ENCODE measurements at regions not wholly inside any gene's neighbourhood (a gene's known extent, or its start where the extent isn't known, plus 50 kb on each side); places are given as distances from the start of the nearest gene placed in this dataset.
A peak's percentile ranks its signal among the peaks of the same experiment; 100 is the strongest.
"Not testable (repeated sequence)": the region's sequence is repeated elsewhere in the genome, so short reads cannot be mapped to it uniquely, and the experiment has no call there.

- intact Hi-C loops (cut with DNase I, micrococcal nuclease): no loop called here
- ATAC-seq: no peak
- TF ChIP-seq, protein P1, sequence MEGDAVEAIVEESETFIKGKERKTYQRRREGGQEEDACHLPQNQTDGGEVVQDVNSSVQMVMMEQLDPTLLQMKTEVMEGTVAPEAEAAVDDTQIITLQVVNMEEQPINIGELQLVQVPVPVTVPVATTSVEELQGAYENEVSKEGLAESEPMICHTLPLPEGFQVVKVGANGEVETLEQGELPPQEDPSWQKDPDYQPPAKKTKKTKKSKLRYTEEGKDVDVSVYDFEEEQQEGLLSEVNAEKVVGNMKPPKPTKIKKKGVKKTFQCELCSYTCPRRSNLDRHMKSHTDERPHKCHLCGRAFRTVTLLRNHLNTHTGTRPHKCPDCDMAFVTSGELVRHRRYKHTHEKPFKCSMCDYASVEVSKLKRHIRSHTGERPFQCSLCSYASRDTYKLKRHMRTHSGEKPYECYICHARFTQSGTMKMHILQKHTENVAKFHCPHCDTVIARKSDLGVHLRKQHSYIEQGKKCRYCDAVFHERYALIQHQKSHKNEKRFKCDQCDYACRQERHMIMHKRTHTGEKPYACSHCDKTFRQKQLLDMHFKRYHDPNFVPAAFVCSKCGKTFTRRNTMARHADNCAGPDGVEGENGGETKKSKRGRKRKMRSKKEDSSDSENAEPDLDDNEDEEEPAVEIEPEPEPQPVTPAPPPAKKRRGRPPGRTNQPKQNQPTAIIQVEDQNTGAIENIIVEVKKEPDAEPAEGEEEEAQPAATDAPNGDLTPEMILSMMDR (IDR thresholded peaks at IDR 0.05): no peak
- DNase-seq: peak in 2 of 3 donors; percentile 11 to 37
- Histone ChIP-seq H3K36me3 (ENCODE audit: low read depth) (no peaks in the 10 kb centered on the region), H3K4me1 (ENCODE audit: low read depth) (no peaks in the 10 kb centered on the region), H3K9me3 (no peaks in the 10 kb centered on the region), H3K4me3 (no peak overlapping the region)
Observed at GRCh38 chr7:410395-410910, 109.2 kb downstream of the PDGFA start.

GRCh38 chr7:411116-411515 is 108.5 kb downstream of the PDGFA start:
- DNase-seq: peak in 1 of 3 donors; percentile 14
- intact Hi-C loops (cut with DNase I, micrococcal nuclease); ATAC-seq; H3K4me1 ChIP-seq (ENCODE audit: low read depth); H3K9me3 ChIP-seq; H3K36me3 ChIP-seq (ENCODE audit: low read depth); H3K4me3 ChIP-seq: not testable (repeated sequence)

GRCh38 chr7:411677-412312 is 107.9 kb downstream of the PDGFA start:
- intact Hi-C loops (cut with DNase I, micrococcal nuclease): no loop called here
- H3K9me3 ChIP-seq: no peaks in the 10 kb centered on the region
- H3K4me1 ChIP-seq (ENCODE audit: low read depth): no peaks in the 10 kb centered on the region
- ATAC-seq (no peak), DNase-seq (peak in 1 of 3 donors; percentile 34)
- H3K4me3 ChIP-seq: no peak overlapping the region
- H3K36me3 ChIP-seq (ENCODE audit: low read depth): no peaks in the 10 kb centered on the region
- TF ChIP-seq, protein P1 (IDR thresholded peaks at IDR 0.05): no peak

DNA sequence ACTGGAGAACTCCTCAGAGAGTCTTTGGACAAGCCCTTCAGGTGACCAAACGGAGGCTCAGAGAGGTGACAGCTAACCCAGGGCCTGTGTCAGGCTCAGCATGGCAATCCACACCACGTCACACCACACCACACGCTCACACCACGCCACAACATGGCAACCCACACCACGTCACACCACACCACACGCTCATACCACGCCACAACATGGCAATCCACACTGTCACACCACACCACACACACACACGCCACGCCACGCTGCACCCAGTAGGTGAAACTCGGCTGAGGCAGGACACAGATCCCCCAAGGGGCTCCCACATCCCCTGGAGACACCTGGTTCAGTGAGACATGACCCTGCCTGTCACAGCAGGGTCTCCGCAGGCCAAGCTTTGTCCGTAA is 107.3 kb downstream of the PDGFA start:
- Histone ChIP-seq H3K36me3 (ENCODE audit: low read depth) (no peaks in the 10 kb centered on the region), H3K9me3 (peaks cover 1% of the 10 kb centered on the region), H3K4me3 (no peak overlapping the region), H3K4me1 (ENCODE audit: low read depth) (no peaks in the 10 kb centered on the region)
- ATAC-seq (no peak), DNase-seq (peak in 1 of 3 donors; percentile 39)
- intact Hi-C loops (cut with DNase I, micrococcal nuclease): no loop called here
- TF ChIP-seq, protein P1 (IDR thresholded peaks at IDR 0.05): no peak

DNA sequence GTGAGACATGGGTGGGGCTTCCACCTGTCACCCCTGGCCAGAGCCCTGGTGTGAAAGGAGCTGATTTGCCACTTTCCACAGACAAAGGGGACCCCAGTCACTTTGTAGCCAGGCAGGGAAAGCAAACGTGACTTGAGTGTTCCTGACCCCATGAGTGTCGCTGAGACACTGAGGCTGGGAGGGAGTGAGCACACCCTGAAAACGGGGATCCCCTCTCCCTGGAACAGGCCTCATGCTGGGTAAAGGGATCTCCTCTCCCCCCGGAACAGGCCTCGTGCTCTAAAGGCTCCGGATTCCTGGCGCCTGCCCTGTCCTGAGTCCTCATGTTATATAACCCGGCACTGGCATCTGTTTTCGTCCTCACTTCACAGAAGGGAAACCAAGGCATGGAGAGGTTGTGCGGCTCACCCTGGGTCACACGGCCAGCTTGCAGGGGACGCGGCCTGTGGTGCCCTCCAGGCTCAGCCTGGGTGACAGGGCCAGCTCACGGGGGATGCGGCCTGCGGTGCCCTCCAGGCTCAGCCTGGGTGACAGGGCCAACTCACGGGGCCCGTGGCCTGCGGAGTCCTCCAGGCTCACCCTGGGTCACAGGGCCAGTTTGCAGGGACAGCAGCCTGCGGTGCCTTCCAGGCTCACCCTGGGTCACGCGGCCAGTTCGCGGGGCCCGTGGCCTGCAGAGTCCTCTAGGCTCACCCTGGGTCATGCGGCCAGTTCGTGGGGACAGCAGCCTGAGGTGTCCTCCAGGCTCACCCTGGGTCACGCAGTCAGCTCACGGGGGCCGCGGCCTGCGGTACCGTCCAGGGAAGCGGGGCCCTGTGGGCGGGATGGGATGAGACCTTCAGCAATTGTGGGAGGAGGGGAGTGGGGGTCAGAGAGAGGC is 104.7 kb downstream of the PDGFA start:
- H3K9me3 ChIP-seq: peaks cover 4% of the 10 kb centered on the region
- intact Hi-C loops (cut with DNase I, micrococcal nuclease): no loop called here
- DNase-seq (no peak), ATAC-seq (no peak)
- TF ChIP-seq, protein P1 (IDR thresholded peaks at IDR 0.05): no peak
- no peak overlapping the region for H3K4me3 ChIP-seq
- no peaks in the 10 kb centered on the region for H3K36me3 ChIP-seq (ENCODE audit: low read depth)
- H3K4me1 ChIP-seq (ENCODE audit: low read depth): no peaks in the 10 kb centered on the region

All from mucosa of descending colon (tissue), 3 donors.